ENCODE measurements at regions not wholly inside any gene's neighbourhood (a gene's known extent, or its start where the extent isn't known, plus 50 kb on each side); places are given as distances from the start of the nearest gene placed in this dataset.

GRCh38 chr5:74432216-74432615 is 208.3 kb downstream of the ENC1 start:
- no peak overlapping the region for H3K4me3 ChIP-seq (ENCODE audit: low read depth, low read length)
- in situ Hi-C loops (cut with HindIII; ENCODE audit: low sequenced_read_pairs) = no loop called here
- DNase-seq (ENCODE audit: low read depth) = no peak
- no peak for TF ChIP-seq CTCF (IDR thresholded peaks at IDR 0.05; ENCODE audit: low read depth, low read length, missing control alignments)

DNA sequence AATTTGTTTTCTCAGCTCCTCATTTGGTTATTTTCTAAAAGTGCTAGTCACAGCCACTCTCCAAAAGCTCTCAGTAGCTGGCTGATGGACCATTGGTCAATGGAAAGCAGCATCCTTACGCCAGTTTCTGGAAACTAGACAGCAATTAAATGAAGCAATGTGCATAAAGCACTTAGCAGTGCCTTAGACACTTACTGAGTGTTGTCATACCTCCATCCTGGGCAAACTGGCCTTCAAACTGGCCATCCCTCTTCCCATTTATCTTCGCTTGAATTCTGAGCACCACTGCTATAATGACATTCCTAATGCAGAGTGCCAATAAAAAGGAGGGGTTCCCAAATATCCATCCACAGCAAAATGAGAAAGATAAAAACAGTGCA is 209.2 kb downstream of the ENC1 start:
- H3K4me3 ChIP-seq (ENCODE audit: low read depth, low read length) = no peak overlapping the region
- in situ Hi-C loops (cut with HindIII; ENCODE audit: low sequenced_read_pairs) = no loop called here
- no peak for TF ChIP-seq CTCF (IDR thresholded peaks at IDR 0.05; ENCODE audit: low read depth, low read length, missing control alignments)
- DNase-seq (ENCODE audit: low read depth) = no peak

- in situ Hi-C loops (cut with HindIII; ENCODE audit: low sequenced_read_pairs) = no loop called here
- TF ChIP-seq CTCF (IDR thresholded peaks at IDR 0.05; ENCODE audit: low read depth, low read length, missing control alignments) = no peak
- no peak overlapping the region for H3K4me3 ChIP-seq (ENCODE audit: low read depth, low read length)
- no peak for DNase-seq (ENCODE audit: low read depth)
Measured at GRCh38 chr5:74430631-74431289, 209.8 kb downstream of the ENC1 start.

DNA sequence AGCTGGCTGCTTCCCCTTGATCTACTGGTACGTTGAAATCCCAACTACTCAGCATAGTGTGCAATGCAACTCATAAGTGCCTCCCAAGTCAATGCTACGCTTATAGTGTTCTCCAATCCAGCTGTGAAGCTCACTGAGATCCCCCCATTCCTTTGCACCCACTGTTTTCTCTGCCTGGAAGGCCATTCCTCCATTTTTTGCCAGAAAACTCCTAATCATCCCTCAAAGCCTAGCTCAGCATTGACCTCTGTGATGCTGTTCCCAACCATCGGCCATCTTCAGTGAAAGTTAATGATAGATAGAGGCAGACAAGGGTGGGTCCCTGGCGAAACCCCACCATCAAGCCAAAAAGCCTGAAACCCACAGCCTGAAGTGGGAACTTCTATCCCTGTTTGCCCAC is 211.0 kb downstream of the ENC1 start:
- TF ChIP-seq CTCF (IDR thresholded peaks at IDR 0.05; ENCODE audit: low read depth, low read length, missing control alignments) = no peak
- in situ Hi-C loops (cut with HindIII; ENCODE audit: low sequenced_read_pairs) = no loop called here
- no peak overlapping the region for H3K4me3 ChIP-seq (ENCODE audit: low read depth, low read length)
- no peak for DNase-seq (ENCODE audit: low read depth)

DNA sequence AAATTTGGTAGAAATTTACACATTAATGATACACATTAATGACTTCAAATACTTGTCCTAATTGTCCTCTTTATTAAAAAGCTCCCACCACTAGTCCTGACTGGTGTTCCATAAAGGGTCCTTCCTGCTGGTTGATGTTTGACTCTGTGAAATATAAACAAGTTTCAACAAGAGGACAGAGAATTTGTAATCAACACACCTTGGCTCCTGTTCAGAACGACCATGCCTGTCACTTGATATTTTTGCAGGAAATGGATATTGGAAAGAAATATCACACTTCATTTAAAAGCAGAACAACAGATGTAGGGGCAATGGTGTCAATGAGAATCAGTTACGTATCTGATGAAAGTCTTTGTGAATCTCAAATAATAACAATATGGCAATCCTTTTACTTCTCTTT is 211.7 kb downstream of the ENC1 start:
- no peak overlapping the region for H3K4me3 ChIP-seq (ENCODE audit: low read depth, low read length)
- DNase-seq (ENCODE audit: low read depth) = no peak
- in situ Hi-C loops (cut with HindIII; ENCODE audit: low sequenced_read_pairs) = no loop called here
- TF ChIP-seq CTCF (IDR thresholded peaks at IDR 0.05; ENCODE audit: low read depth, low read length, missing control alignments) = no peak

GRCh38 chr5:74428275-74428674 is 212.3 kb downstream of the ENC1 start:
- in situ Hi-C loops (cut with HindIII; ENCODE audit: low sequenced_read_pairs) = no loop called here
- no peak for DNase-seq (ENCODE audit: low read depth)
- no peak for TF ChIP-seq CTCF (IDR thresholded peaks at IDR 0.05; ENCODE audit: low read depth, low read length, missing control alignments)
- H3K4me3 ChIP-seq (ENCODE audit: low read depth, low read length) = no peak overlapping the region
